Activated CD8-positive, alpha-beta memory T cell treated with anti-CD3 and anti-CD28 coated beads for 36 hours (primary cell): ENCODE measurements at regions not wholly inside any gene's neighbourhood (a gene's known extent, or its start where the extent isn't known, plus 50 kb on each side); places are given as distances from the start of the nearest gene placed in this dataset.

Experiments used
- CTCF ChIA-PET: fragments of 350-600 bp; sonication (Branson Sonifier 250); formaldehyde crosslinking; loops from one replicate; lab custom pipeline; 2021; ENCODE audit warnings: antibody characterized with exemption; lab: Charles Lee
- POLR2A ChIA-PET: fragments of 350-600 bp; sonication (Branson Sonifier 250); formaldehyde crosslinking; loops from one replicate; lab custom pipeline; 2021; ENCODE audit warnings: antibody characterized with exemption; lab: Charles Lee

GRCh38 chr15:85329561-85330422 is 50.6 kb upstream of the AKAP13 start:
- CTCF ChIA-PET: interaction anchor here (0.9 to 3.6 kb wide), 9 partner anchors 12 to 87 kb away, joined by 3 to 20 read pairs (median 5); partner anchors contain the start of gene AKAP13
- POLR2A ChIA-PET: interaction anchor here (1.4 to 1.9 kb wide), 2 partner anchors 11 to 13 kb away, joined by 5 to 10 read pairs; no protein-coding TSS in a partner anchor
